ENCODE measurements at regions not wholly inside any gene's neighbourhood (a gene's known extent, or its start where the extent isn't known, plus 50 kb on each side); places are given as distances from the start of the nearest gene placed in this dataset.

- no peak for TF ChIP-seq CTCF (IDR thresholded peaks at IDR 0.05; ENCODE audit: unreplicated experiment)
- DNase-seq (ENCODE audit: unreplicated experiment), result no peak
- Mint-ChIP-seq H3K36me3 (ENCODE audit: insufficient read depth, unreplicated experiment) (no peaks in the 10 kb centered on the region), H3K27me3 (ENCODE audit: insufficient read depth, unreplicated experiment) (peaks cover 48% of the 10 kb centered on the region), H3K9me3 (ENCODE audit: unreplicated experiment) (peaks cover 7% of the 10 kb centered on the region), H3K27ac (ENCODE audit: low read depth, unreplicated experiment) (no peak overlapping the region), H3K4me1 (ENCODE audit: insufficient read depth, unreplicated experiment) (no peaks in the 10 kb centered on the region), H3K4me3 (ENCODE audit: unreplicated experiment) (no peak overlapping the region)
- ChIA-PET CTCF (no interaction called here), POLR2A (no interaction called here)
- no TSS peak for BruUV-seq (replicated peaks)
- intact Hi-C loops (cut with micrococcal nuclease), result no loop called here
Observed at GRCh38 chr12:115485503-115485902, 792.0 kb downstream of the MED13L start.

GRCh38 chr12:115482943-115483342 lies 794.5 kb downstream of the MED13L start:
- no peak for TF ChIP-seq CTCF (IDR thresholded peaks at IDR 0.05; ENCODE audit: unreplicated experiment)
- intact Hi-C loops (cut with micrococcal nuclease), result no loop called here
- H3K36me3 Mint-ChIP-seq (ENCODE audit: insufficient read depth, unreplicated experiment), result peaks cover 6% of the 10 kb centered on the region
- BruUV-seq (replicated peaks), result no TSS peak
- peaks cover 7% of the 10 kb centered on the region for H3K9me3 Mint-ChIP-seq (ENCODE audit: unreplicated experiment)
- no peak for DNase-seq (ENCODE audit: unreplicated experiment)
- ChIA-PET POLR2A (no interaction called here), CTCF (interaction anchor here (0.6 kb wide), 2 partner anchors 528 to 848 kb away, joined by 3 to 5 read pairs; no protein-coding TSS in a partner anchor)
- no peaks in the 10 kb centered on the region for H3K4me1 Mint-ChIP-seq (ENCODE audit: insufficient read depth, unreplicated experiment)
- H3K27me3 Mint-ChIP-seq (ENCODE audit: insufficient read depth, unreplicated experiment), result peaks cover 26% of the 10 kb centered on the region
- no peak overlapping the region for H3K27ac Mint-ChIP-seq (ENCODE audit: low read depth, unreplicated experiment)
- no peak overlapping the region for H3K4me3 Mint-ChIP-seq (ENCODE audit: unreplicated experiment)

- Mint-ChIP-seq H3K4me1 (ENCODE audit: insufficient read depth, unreplicated experiment) (no peaks in the 10 kb centered on the region), H3K4me3 (ENCODE audit: unreplicated experiment) (no peak overlapping the region), H3K27me3 (ENCODE audit: insufficient read depth, unreplicated experiment) (peaks cover 8% of the 10 kb centered on the region), H3K9me3 (ENCODE audit: unreplicated experiment) (peaks cover 7% of the 10 kb centered on the region), H3K27ac (ENCODE audit: low read depth, unreplicated experiment) (no peak overlapping the region), H3K36me3 (ENCODE audit: insufficient read depth, unreplicated experiment) (peaks cover 6% of the 10 kb centered on the region)
- POLR2A ChIA-PET, result no interaction called here
- intact Hi-C loops (cut with micrococcal nuclease), result no loop called here
- no peak for TF ChIP-seq CTCF (IDR thresholded peaks at IDR 0.05; ENCODE audit: unreplicated experiment)
- CTCF ChIA-PET, result no interaction called here
- no peak for DNase-seq (ENCODE audit: unreplicated experiment)
- BruUV-seq (replicated peaks), result no TSS peak
Observed at GRCh38 chr12:115481141-115481540, 796.4 kb downstream of the MED13L start.

- H3K4me3 Mint-ChIP-seq (ENCODE audit: unreplicated experiment), result no peak overlapping the region
- peaks cover 6% of the 10 kb centered on the region for H3K36me3 Mint-ChIP-seq (ENCODE audit: insufficient read depth, unreplicated experiment)
- ChIA-PET CTCF (interaction anchor here (0.6 kb wide), 1 partner anchor 251 kb away, joined by 3 read pairs; no protein-coding TSS in a partner anchor), POLR2A (no interaction called here)
- no peak for DNase-seq (ENCODE audit: unreplicated experiment)
- H3K27ac Mint-ChIP-seq (ENCODE audit: low read depth, unreplicated experiment), result no peak overlapping the region
- H3K27me3 Mint-ChIP-seq (ENCODE audit: insufficient read depth, unreplicated experiment), result no peaks in the 10 kb centered on the region
- H3K4me1 Mint-ChIP-seq (ENCODE audit: insufficient read depth, unreplicated experiment), result no peaks in the 10 kb centered on the region
- H3K9me3 Mint-ChIP-seq (ENCODE audit: unreplicated experiment), result no peaks in the 10 kb centered on the region
- no peak for TF ChIP-seq CTCF (IDR thresholded peaks at IDR 0.05; ENCODE audit: unreplicated experiment)
- no TSS peak for BruUV-seq (replicated peaks)
- intact Hi-C loops (cut with micrococcal nuclease), result no loop called here
Observed at GRCh38 chr12:115478505-115478904, 794.5 kb upstream of the TBX3 start.
